Ishikawa (cell line): ENCODE measurements at regions not wholly inside any gene's neighbourhood (a gene's known extent, or its start where the extent isn't known, plus 50 kb on each side); places are given as distances from the start of the nearest gene placed in this dataset.

Experiments used
- EGR1 ChIP-seq: IDR thresholded peaks from 2 replicates; pipeline ENCODE4 v1.6.1; 2012
- FOXM1 ChIP-seq: IDR thresholded peaks from 2 replicates; pipeline ENCODE4 v1.6.1; 2012; ENCODE audit warnings: low read depth, borderline replicate concordance
- NFIC ChIP-seq: IDR thresholded peaks from 2 replicates; pipeline ENCODE4 v1.6.1; 2012
- RAD21 ChIP-seq: IDR thresholded peaks from 2 replicates; pipeline ENCODE4 v1.6.1; 2012; ENCODE audit warnings: low read depth
- TCF12 ChIP-seq: IDR thresholded peaks from 2 replicates; pipeline ENCODE4 v1.6.1; 2012; ENCODE audit warnings: low read depth
- TEAD4 ChIP-seq: IDR thresholded peaks from 2 replicates; pipeline ENCODE4 v1.6.1; 2012
- ZBTB7A ChIP-seq: IDR thresholded peaks from 2 replicates; pipeline ENCODE4 v1.6.1; 2012; ENCODE audit warnings: low read depth
- TF ChIP-seq, protein P1 (sequence below): IDR thresholded peaks from 2 replicates; pipeline ENCODE4 v1.6.1; 2012
- TF ChIP-seq, protein P2 (sequence below): IDR thresholded peaks from 2 replicates; pipeline ENCODE4 v1.6.1; 2012; ENCODE audit warnings: low read depth, mild to moderate bottlenecking

DNA sequence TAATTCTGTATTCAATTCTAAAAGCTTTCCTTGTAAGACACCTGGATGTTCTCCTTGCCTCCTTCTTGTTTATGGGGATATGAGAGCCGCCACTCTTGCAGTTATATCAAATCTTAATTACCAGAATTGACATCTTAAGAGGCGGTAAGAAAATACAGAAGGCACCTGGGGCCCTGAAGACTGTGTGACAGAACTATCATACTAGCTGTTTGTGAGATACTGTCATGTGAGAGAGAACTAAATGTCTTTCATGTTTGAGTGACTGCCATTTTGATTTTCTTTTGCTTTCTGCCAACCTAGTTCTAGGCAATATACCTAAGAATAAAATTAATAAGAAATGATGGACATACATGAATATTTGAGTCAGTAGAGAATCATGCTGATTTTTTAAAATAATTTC is 340.2 kb upstream of the SMIM31 start:
- TF ChIP-seq RAD21 (no peak), ZBTB7A (no peak), TEAD4 (no peak), FOXM1 (no peak), NFIC (no peak), EGR1 (no peak), TCF12 (no peak)
- TF ChIP-seq, protein P1, sequence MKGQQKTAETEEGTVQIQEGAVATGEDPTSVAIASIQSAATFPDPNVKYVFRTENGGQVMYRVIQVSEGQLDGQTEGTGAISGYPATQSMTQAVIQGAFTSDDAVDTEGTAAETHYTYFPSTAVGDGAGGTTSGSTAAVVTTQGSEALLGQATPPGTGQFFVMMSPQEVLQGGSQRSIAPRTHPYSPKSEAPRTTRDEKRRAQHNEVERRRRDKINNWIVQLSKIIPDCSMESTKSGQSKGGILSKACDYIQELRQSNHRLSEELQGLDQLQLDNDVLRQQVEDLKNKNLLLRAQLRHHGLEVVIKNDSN = no peak
- TF ChIP-seq, protein P2, sequence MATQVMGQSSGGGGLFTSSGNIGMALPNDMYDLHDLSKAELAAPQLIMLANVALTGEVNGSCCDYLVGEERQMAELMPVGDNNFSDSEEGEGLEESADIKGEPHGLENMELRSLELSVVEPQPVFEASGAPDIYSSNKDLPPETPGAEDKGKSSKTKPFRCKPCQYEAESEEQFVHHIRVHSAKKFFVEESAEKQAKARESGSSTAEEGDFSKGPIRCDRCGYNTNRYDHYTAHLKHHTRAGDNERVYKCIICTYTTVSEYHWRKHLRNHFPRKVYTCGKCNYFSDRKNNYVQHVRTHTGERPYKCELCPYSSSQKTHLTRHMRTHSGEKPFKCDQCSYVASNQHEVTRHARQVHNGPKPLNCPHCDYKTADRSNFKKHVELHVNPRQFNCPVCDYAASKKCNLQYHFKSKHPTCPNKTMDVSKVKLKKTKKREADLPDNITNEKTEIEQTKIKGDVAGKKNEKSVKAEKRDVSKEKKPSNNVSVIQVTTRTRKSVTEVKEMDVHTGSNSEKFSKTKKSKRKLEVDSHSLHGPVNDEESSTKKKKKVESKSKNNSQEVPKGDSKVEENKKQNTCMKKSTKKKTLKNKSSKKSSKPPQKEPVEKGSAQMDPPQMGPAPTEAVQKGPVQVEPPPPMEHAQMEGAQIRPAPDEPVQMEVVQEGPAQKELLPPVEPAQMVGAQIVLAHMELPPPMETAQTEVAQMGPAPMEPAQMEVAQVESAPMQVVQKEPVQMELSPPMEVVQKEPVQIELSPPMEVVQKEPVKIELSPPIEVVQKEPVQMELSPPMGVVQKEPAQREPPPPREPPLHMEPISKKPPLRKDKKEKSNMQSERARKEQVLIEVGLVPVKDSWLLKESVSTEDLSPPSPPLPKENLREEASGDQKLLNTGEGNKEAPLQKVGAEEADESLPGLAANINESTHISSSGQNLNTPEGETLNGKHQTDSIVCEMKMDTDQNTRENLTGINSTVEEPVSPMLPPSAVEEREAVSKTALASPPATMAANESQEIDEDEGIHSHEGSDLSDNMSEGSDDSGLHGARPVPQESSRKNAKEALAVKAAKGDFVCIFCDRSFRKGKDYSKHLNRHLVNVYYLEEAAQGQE = no peak
